CD14-positive monocyte (primary cell): ENCODE measurements at regions not wholly inside any gene's neighbourhood (a gene's known extent, or its start where the extent isn't known, plus 50 kb on each side); places are given as distances from the start of the nearest gene placed in this dataset.

Experiments
- DNase-seq, 3 donors: peaks; one replicate each; pipeline ENCODE4 v3.0.0-alpha.2; 2011 to 2022
- H2AFZ ChIP-seq: 2 replicates; pipeline ENCODE4 v1.6.0; 2012; ENCODE audit warnings: mild to moderate bottlenecking, low read depth, low read length, inconsistent platforms; ENCODE audit not compliant: insufficient read depth, poor library complexity, severe bottlenecking
- H3K27ac ChIP-seq, 2 donors: 1 replicate in 1 of 2; 2 replicates in 1 of 2; pipeline ENCODE4 v1.5.1; 2012 to 2013; ENCODE audit warnings: low read length in 2 of 2, control low read depth in 1 of 2, inconsistent platforms in 1 of 2, low read depth in 1 of 2, mild to moderate bottlenecking in 1 of 2
- H3K27me3 ChIP-seq, 2 donors: one replicate each; pipeline versions ENCODE4 v1.6.0 to v1.6.1; 2011 to 2013; ENCODE audit warnings: low read length in 2 of 2; ENCODE audit not compliant: control insufficient read depth in 2 of 2, insufficient read depth in 2 of 2
- H3K36me3 ChIP-seq, 2 donors: replicated peaks in 1 of 2; 1 replicate in 1 of 2; 2 replicates in 1 of 2; pipeline versions ENCODE4 v1.5.1 to v1.6.1; 2012 to 2013; ENCODE audit warnings: low read length in 2 of 2, control low read depth in 1 of 2, inconsistent platforms in 1 of 2, mild to moderate bottlenecking in 1 of 2; ENCODE audit not compliant: insufficient read depth in 2 of 2, control insufficient read depth in 1 of 2
- H3K4me1 ChIP-seq, 2 donors: 1 replicate in 1 of 2; 2 replicates in 1 of 2; pipeline versions ENCODE4 v1.5.1 to v1.6.1; 2012 to 2013; ENCODE audit warnings: low read length in 2 of 2, control low read depth in 1 of 2, inconsistent platforms in 1 of 2, mild to moderate bottlenecking in 1 of 2, moderate library complexity in 1 of 2; ENCODE audit not compliant: insufficient read depth in 2 of 2, control insufficient read depth in 1 of 2
- H3K4me2 ChIP-seq: replicated peaks from 2 replicates; pipeline ENCODE3; 2012; ENCODE audit warnings: low read length, moderate library complexity, mild to moderate bottlenecking; ENCODE audit not compliant: poor library complexity, severe bottlenecking; ENCODE audit errors: extremely low read depth
- H3K4me3 ChIP-seq, 3 experiments: fragments of 200-600 bp in 1 of 3; sonication (generic) in 1 of 3; replicated peaks in 1 of 3; 1 replicate in 2 of 3; 2 replicates in 1 of 3; pipeline ENCODE4 v1.5.1; 2011 to 2013; ENCODE audit warnings: low read length in 3 of 3, mild to moderate bottlenecking in 3 of 3, control low read depth in 2 of 3, low read depth in 2 of 3, inconsistent platforms in 1 of 3, moderate library complexity in 1 of 3
- H3K79me2 ChIP-seq: 2 replicates; pipeline ENCODE4 v1.6.0; 2012; ENCODE audit warnings: mild to moderate bottlenecking, control low read depth, inconsistent platforms, low read length, moderate library complexity; ENCODE audit not compliant: insufficient read depth
- H3K9ac ChIP-seq: 2 replicates; pipeline ENCODE4 v1.6.0; 2017; ENCODE audit warnings: low read length, mild to moderate bottlenecking; ENCODE audit not compliant: insufficient read depth, poor library complexity, severe bottlenecking
- H3K9me3 ChIP-seq, 2 donors: replicated peaks in 1 of 2; 1 replicate in 1 of 2; 2 replicates in 1 of 2; pipeline versions ENCODE4 v1.5.1 to v1.6.1; 2012 to 2013; ENCODE audit warnings: low read length in 2 of 2, control low read depth in 1 of 2; ENCODE audit not compliant: control insufficient read depth in 1 of 2, insufficient read depth in 1 of 2
- H4K20me1 ChIP-seq: 2 replicates; pipeline ENCODE4 v1.6.0; 2012; ENCODE audit warnings: mild to moderate bottlenecking, low read length, control low read depth, moderate library complexity; ENCODE audit not compliant: insufficient read depth
- H3K27ac Mint-ChIP-seq, 7 donors: one replicate each; pipeline ENCODE4 v1.8.0; 2020; ENCODE audit warnings: mild to moderate bottlenecking in 7 of 7, mixed read lengths in 7 of 7, moderate library complexity in 6 of 7, inconsistent platforms in 2 of 7
- H3K27me3 Mint-ChIP-seq, 3 donors: one replicate each; pipeline ENCODE4 v1.8.0; 2021 to 2022; ENCODE audit warnings: low read depth in 3 of 3, mild to moderate bottlenecking in 3 of 3, mixed read lengths in 3 of 3, moderate library complexity in 3 of 3, inconsistent platforms in 1 of 3
- H3K36me3 Mint-ChIP-seq, 2 donors: one replicate each; pipeline ENCODE4 v1.8.0; 2020; ENCODE audit warnings: mixed read lengths in 2 of 2, inconsistent platforms in 1 of 2, mild to moderate bottlenecking in 1 of 2
- H3K4me1 Mint-ChIP-seq: one replicate; pipeline ENCODE4 v1.8.0; 2020; ENCODE audit warnings: mild to moderate bottlenecking, mixed read lengths
- H3K4me3 Mint-ChIP-seq, 2 donors: one replicate each; pipeline ENCODE4 v1.8.0; 2020; ENCODE audit warnings: mild to moderate bottlenecking in 2 of 2, mixed read lengths in 2 of 2, moderate library complexity in 1 of 2
- H3K9me3 Mint-ChIP-seq, 7 donors: one replicate each; pipeline ENCODE4 v1.8.0; 2020 to 2022; ENCODE audit warnings: mixed read lengths in 7 of 7, mild to moderate bottlenecking in 6 of 7, moderate library complexity in 6 of 7, inconsistent platforms in 2 of 7
- CTCF ChIP-seq: fragments of 200-600 bp; IDR thresholded peaks from one replicate; pipeline ENCODE4 v1.8.0; 2022; ENCODE audit warnings: antibody characterized with exemption, mild to moderate bottlenecking
- WGBS: methylation state at CpG from one replicate; pipeline ENCODE4 v1.1.5; 2013; ENCODE audit warnings: missing lambda C conversion rate; ENCODE audit not compliant: insufficient coverage; 5-methylcytosine and 5-hydroxymethylcytosine counted together
- intact Hi-C, 2 donors: fragments of 100-400 bp; cut with micrococcal nuclease; formaldehyde crosslinking; loops; one replicate each; pipeline versions ENCODE4 v1.15.0 to v1.15.1; 2023

- Histone ChIP-seq H2AFZ (no peak overlapping the region), H3K9ac (no peak overlapping the region), H3K36me3 (no peaks in the 10 kb centered on the region), H3K4me3 (no peak overlapping the region), H3K9me3 (no peaks in the 10 kb centered on the region), H3K27me3 (no peaks in the 10 kb centered on the region), H4K20me1 (no peaks in the 10 kb centered on the region), H3K4me2 (no peak overlapping the region), H3K27ac (no peak overlapping the region), H3K79me2 (no peaks in the 10 kb centered on the region), H3K4me1 (peaks cover 24 to 25% of the 10 kb centered on the region in 2 donors)
- peaks cover 44% of the 10 kb centered on the region for H3K4me1 Mint-ChIP-seq
- intact Hi-C loops: loop anchor here in 1 of 2 donors (10.0 kb wide), 3 partner anchors 79 to 549 kb away; partner anchors contain the start of gene CITED2
- TF ChIP-seq CTCF: no peak
- no peaks in the 10 kb centered on the region for H3K27me3 Mint-ChIP-seq
- H3K36me3 Mint-ChIP-seq: no peaks in the 10 kb centered on the region
- no peak for DNase-seq
- H3K27ac Mint-ChIP-seq: no peak overlapping the region
- no peak overlapping the region for H3K4me3 Mint-ChIP-seq
- no peaks in the 10 kb centered on the region for H3K9me3 Mint-ChIP-seq
- no CpG with 5 or more reads among the region's 5 CpGs for WGBS
Observed at GRCh38 chr6:139923964-139924475, 549.6 kb upstream of the CITED2 start.

GRCh38 chr6:139922236-139922635 is 547.8 kb upstream of the CITED2 start:
- Histone ChIP-seq H2AFZ (no peak overlapping the region), H3K4me2 (no peak overlapping the region), H3K9me3 (no peaks in the 10 kb centered on the region), H3K4me1 (peaks cover 36 to 38% of the 10 kb centered on the region in 2 donors), H3K79me2 (no peaks in the 10 kb centered on the region), H4K20me1 (no peaks in the 10 kb centered on the region), H3K4me3 (no peak overlapping the region), H3K36me3 (no peaks in the 10 kb centered on the region), H3K9ac (no peak overlapping the region), H3K27ac (no peak overlapping the region), H3K27me3 (no peaks in the 10 kb centered on the region)
- no peak overlapping the region for H3K27ac Mint-ChIP-seq
- H3K4me3 Mint-ChIP-seq: no peak overlapping the region
- no peaks in the 10 kb centered on the region for H3K27me3 Mint-ChIP-seq
- TF ChIP-seq CTCF: no peak
- 100% methylated on average over 3 of the region's 4 CpGs for WGBS
- DNase-seq: no peak
- intact Hi-C loops: loop anchor here in 1 of 2 donors (10.0 kb wide), 3 partner anchors 77 to 547 kb away; partner anchors contain the start of gene CITED2
- H3K9me3 Mint-ChIP-seq: no peaks in the 10 kb centered on the region
- peaks cover 54% of the 10 kb centered on the region for H3K4me1 Mint-ChIP-seq
- H3K36me3 Mint-ChIP-seq: no peaks in the 10 kb centered on the region
